HUES48 (cell line): ENCODE measurements at regions not wholly inside any gene's neighbourhood (a gene's known extent, or its start where the extent isn't known, plus 50 kb on each side); places are given as distances from the start of the nearest gene placed in this dataset.
"Not testable (repeated sequence)": the region's sequence is repeated elsewhere in the genome, so short reads cannot be mapped to it uniquely, and the experiment has no call there.

Experiments
- H3K27ac ChIP-seq: one replicate; pipeline ENCODE4 v1.7.0; 2013; ENCODE audit warnings: low read depth, low read length, inconsistent platforms
- H3K27me3 ChIP-seq: 2 replicates; pipeline ENCODE4 v1.6.1; 2013; ENCODE audit warnings: mild to moderate bottlenecking, low read length; ENCODE audit not compliant: control insufficient read depth, insufficient read depth
- H3K36me3 ChIP-seq: 2 replicates; pipeline ENCODE4 v1.6.1; 2013; ENCODE audit warnings: low read length; ENCODE audit not compliant: control insufficient read depth, insufficient read depth
- H3K4me1 ChIP-seq: 2 replicates; pipeline ENCODE4 v1.6.1; 2013; ENCODE audit warnings: mild to moderate bottlenecking, low read length; ENCODE audit not compliant: control insufficient read depth, insufficient read depth
- H3K4me3 ChIP-seq: 2 replicates; pipeline ENCODE4 v1.5.1; 2013; ENCODE audit warnings: mild to moderate bottlenecking, low read depth, low read length
- H3K9ac ChIP-seq: 2 replicates; pipeline ENCODE4 v1.6.1; 2013; ENCODE audit warnings: mild to moderate bottlenecking, low read depth, low read length, moderate library complexity
- H3K9me3 ChIP-seq: 2 replicates; pipeline ENCODE4 v1.6.1; 2013; ENCODE audit warnings: low read length; ENCODE audit not compliant: control insufficient read depth, insufficient read depth

- Histone ChIP-seq H3K4me1 (no peaks in the 10 kb centered on the region), H3K27me3 (no peaks in the 10 kb centered on the region), H3K36me3 (no peaks in the 10 kb centered on the region), H3K4me3 (no peak overlapping the region), H3K9me3 (peaks cover 3% of the 10 kb centered on the region; the same call in 1 of the 2 replicates), H3K27ac (no peak overlapping the region), H3K9ac (no peak overlapping the region)
These were observed 102.6 kb downstream of the PLG start for GRCh38 chr6:160804639-160805038.

GRCh38 chr6:160808263-160808662, 106.2 kb downstream of the PLG start:
- Histone ChIP-seq H3K4me1 (no peaks in the 10 kb centered on the region), H3K9me3 (no peaks in the 10 kb centered on the region), H3K36me3 (no peaks in the 10 kb centered on the region), H3K4me3 (no peak overlapping the region), H3K27me3 (no peaks in the 10 kb centered on the region), H3K9ac (no peak overlapping the region), H3K27ac (no peak overlapping the region)

GRCh38 chr6:160810238-160810637, 108.2 kb downstream of the PLG start:
- Histone ChIP-seq H3K27me3 (no peaks in the 10 kb centered on the region), H3K9me3 (no peaks in the 10 kb centered on the region), H3K4me1 (no peaks in the 10 kb centered on the region), H3K4me3 (no peak overlapping the region), H3K36me3 (no peaks in the 10 kb centered on the region), H3K9ac (no peak overlapping the region), H3K27ac (no peak overlapping the region)

GRCh38 chr6:160812097-160812496, 110.1 kb downstream of the PLG start:
- H3K36me3 ChIP-seq, result no peaks in the 10 kb centered on the region
- no peak overlapping the region for H3K27ac ChIP-seq
- no peak overlapping the region for H3K9ac ChIP-seq
- no peaks in the 10 kb centered on the region for H3K9me3 ChIP-seq
- H3K4me3 ChIP-seq, result no peak overlapping the region
- no peaks in the 10 kb centered on the region for H3K27me3 ChIP-seq
- H3K4me1 ChIP-seq, result no peaks in the 10 kb centered on the region

GRCh38 chr6:160818934-160819333, 116.9 kb downstream of the PLG start:
- Histone ChIP-seq H3K36me3 (no peaks in the 10 kb centered on the region), H3K9ac (no peak overlapping the region), H3K27ac (no peak overlapping the region), H3K4me1 (no peaks in the 10 kb centered on the region), H3K9me3 (peaks cover 5% of the 10 kb centered on the region; the same call in 1 of the 2 replicates), H3K4me3 (no peak overlapping the region), H3K27me3 (no peaks in the 10 kb centered on the region)

GRCh38 chr6:160820661-160821060, 118.6 kb downstream of the PLG start:
- not testable (repeated sequence) for H3K36me3 ChIP-seq, H3K4me1 ChIP-seq, H3K9ac ChIP-seq, H3K4me3 ChIP-seq, H3K9me3 ChIP-seq, H3K27me3 ChIP-seq, H3K27ac ChIP-seq

GRCh38 chr6:160831739-160832138, 129.7 kb downstream of the PLG start:
- Histone ChIP-seq H3K9me3 (no peaks in the 10 kb centered on the region), H3K4me3 (no peak overlapping the region), H3K36me3 (no peaks in the 10 kb centered on the region), H3K9ac (no peak overlapping the region), H3K4me1 (peaks cover 7% of the 10 kb centered on the region; the same call in 1 of the 2 replicates), H3K27ac (no peak overlapping the region), H3K27me3 (no peaks in the 10 kb centered on the region)

- H3K4me1 ChIP-seq, result peaks cover 7% of the 10 kb centered on the region; the same call in 1 of the 2 replicates
- no peak overlapping the region for H3K4me3 ChIP-seq
- H3K27me3 ChIP-seq, result no peaks in the 10 kb centered on the region
- H3K9me3 ChIP-seq, result no peaks in the 10 kb centered on the region
- H3K36me3 ChIP-seq, result no peaks in the 10 kb centered on the region
- H3K27ac ChIP-seq, result no peak overlapping the region
- H3K9ac ChIP-seq, result no peak overlapping the region
These were observed 130.4 kb downstream of the PLG start for GRCh38 chr6:160832422-160832821.

- H3K9me3 ChIP-seq, result no peaks in the 10 kb centered on the region
- H3K27me3 ChIP-seq, result no peaks in the 10 kb centered on the region
- no peaks in the 10 kb centered on the region for H3K36me3 ChIP-seq
- no peaks in the 10 kb centered on the region for H3K4me1 ChIP-seq
- H3K27ac ChIP-seq, result no peak overlapping the region
- no peak overlapping the region for H3K9ac ChIP-seq
- H3K4me3 ChIP-seq, result no peak overlapping the region
These were observed 135.1 kb downstream of the PLG start for GRCh38 chr6:160837146-160837545.

GRCh38 chr6:160851031-160851430, 140.5 kb upstream of the MAP3K4 start:
- Histone ChIP-seq H3K9me3 (no peaks in the 10 kb centered on the region), H3K4me1 (no peaks in the 10 kb centered on the region), H3K36me3 (no peaks in the 10 kb centered on the region), H3K27ac (no peak overlapping the region), H3K4me3 (no peak overlapping the region), H3K27me3 (no peaks in the 10 kb centered on the region), H3K9ac (no peak overlapping the region)

GRCh38 chr6:160853946-160854345, 137.6 kb upstream of the MAP3K4 start:
- H3K9me3 ChIP-seq, result no peaks in the 10 kb centered on the region
- no peak overlapping the region for H3K27ac ChIP-seq
- no peaks in the 10 kb centered on the region for H3K4me1 ChIP-seq
- H3K36me3 ChIP-seq, result no peaks in the 10 kb centered on the region
- no peaks in the 10 kb centered on the region for H3K27me3 ChIP-seq
- no peak overlapping the region for H3K4me3 ChIP-seq
- H3K9ac ChIP-seq, result no peak overlapping the region

- H3K9me3 ChIP-seq, result no peaks in the 10 kb centered on the region
- no peak overlapping the region for H3K9ac ChIP-seq
- H3K4me1 ChIP-seq, result no peaks in the 10 kb centered on the region
- no peaks in the 10 kb centered on the region for H3K36me3 ChIP-seq
- no peak overlapping the region for H3K27ac ChIP-seq
- no peaks in the 10 kb centered on the region for H3K27me3 ChIP-seq
- H3K4me3 ChIP-seq, result no peak overlapping the region
These were observed 132.7 kb upstream of the MAP3K4 start for GRCh38 chr6:160858886-160859285.
